PC-3 (cell line): ENCODE measurements at regions not wholly inside any gene's neighbourhood (a gene's known extent, or its start where the extent isn't known, plus 50 kb on each side); places are given as distances from the start of the nearest gene placed in this dataset.

Experiments
- ATAC-seq: fragments of 200-7000 bp; cut with Tn5 transposase; 2 replicates; pipeline ENCODE4 v1.9.1; 2020; ENCODE audit warnings: mild to moderate bottlenecking, moderate library complexity
- BruUV-seq: library from RNA; stranded (reverse); fragments of 400-500 nt; replicated peaks from 2 replicates; lab custom pipeline; 2021; lab: Mats Ljungman, UMichigan
- CTCF ChIA-PET: fragments of 300-600 bp; sonication (Branson Sonifier 250); formaldehyde crosslinking; loops from one replicate; lab custom pipeline; 2022; ENCODE audit warnings: antibody characterized with exemption; lab: Charles Lee
- POLR2A ChIA-PET: fragments of 300-600 bp; sonication (Branson Sonifier 250); formaldehyde crosslinking; loops from one replicate; lab custom pipeline; 2022; ENCODE audit warnings: antibody characterized with exemption; ENCODE audit not compliant: unreplicated experiment; lab: Charles Lee
- DNase-seq: peaks from one replicate; pipeline ENCODE4 v3.0.0-alpha.2; 2015
- H2AFZ ChIP-seq: fragments of 300-600 bp; sonication (generic); 2 replicates; pipeline ENCODE4 v1.6.0; 2016; ENCODE audit warnings: antibody characterized with exemption, low read length
- H3F3A ChIP-seq: fragments of 300-600 bp; sonication (generic); one replicate; pipeline ENCODE4 v1.6.0; 2017; ENCODE audit warnings: antibody characterized with exemption, low read length, control low read depth, mild to moderate bottlenecking; ENCODE audit not compliant: unreplicated experiment
- H3K27ac ChIP-seq: fragments of 300-600 bp; sonication (generic); 2 replicates; pipeline ENCODE4 v1.5.1; 2016; ENCODE audit warnings: mild to moderate bottlenecking, low read length
- H3K27me3 ChIP-seq: fragments of 300-600 bp; sonication (generic); 2 replicates; pipeline ENCODE4 v1.6.1; 2016; ENCODE audit warnings: low read length, mixed read lengths
- H3K36me3 ChIP-seq: fragments of 300-600 bp; sonication (generic); 2 replicates; pipeline ENCODE4 v1.6.1; 2016; ENCODE audit warnings: low read depth, mixed run types, low read length, mixed read lengths
- H3K4me1 ChIP-seq: fragments of 300-600 bp; sonication (generic); 2 replicates; pipeline ENCODE4 v1.5.1; 2016; ENCODE audit warnings: low read length; ENCODE audit not compliant: insufficient read depth
- H3K4me2 ChIP-seq: fragments of 300-600 bp; sonication (generic); 2 replicates; pipeline ENCODE4 v1.6.0; 2016; ENCODE audit warnings: low read length
- H3K4me3 ChIP-seq: fragments of 300-600 bp; sonication (generic); 2 replicates; pipeline ENCODE4 v1.5.1; 2016; ENCODE audit warnings: mild to moderate bottlenecking, low read length, mixed read lengths
- H3K79me2 ChIP-seq: fragments of 300-600 bp; sonication (generic); 2 replicates; pipeline ENCODE4 v1.6.1; 2017; ENCODE audit warnings: low read length, mixed read lengths
- H3K9ac ChIP-seq: fragments of 300-600 bp; sonication (generic); 2 replicates; pipeline ENCODE4 v1.6.0; 2016; ENCODE audit warnings: mild to moderate bottlenecking, low read length
- H3K9me2 ChIP-seq: fragments of 300-600 bp; sonication (generic); replicated peaks from 2 replicates; pipeline ENCODE4 v1.6.1; 2016; ENCODE audit warnings: mixed run types, low read length, mixed read lengths
- H3K9me3 ChIP-seq: fragments of 300-600 bp; sonication (generic); 2 replicates; pipeline ENCODE4 v1.6.1; 2016; ENCODE audit warnings: low read length, mixed read lengths
- H4K20me1 ChIP-seq: fragments of 300-600 bp; sonication (generic); 2 replicates; pipeline ENCODE4 v1.6.1; 2016; ENCODE audit warnings: low read length, mixed read lengths
- CTCF ChIP-seq: fragments of 300-600 bp; sonication (generic); conservative IDR thresholded peaks from 2 replicates; pipeline ENCODE4 v1.5.1; 2017; ENCODE audit warnings: antibody characterized with exemption, low read depth, mild to moderate bottlenecking, low read length
- EZH2 ChIP-seq: fragments of 300-600 bp; sonication (generic); IDR thresholded peaks from one replicate; pipeline ENCODE4 v1.6.1; 2017; ENCODE audit warnings: antibody characterized with exemption, mild to moderate bottlenecking, low read length; ENCODE audit not compliant: unreplicated experiment
- EZH2phosphoT487 ChIP-seq: fragments of 300-600 bp; sonication (generic); IDR thresholded peaks from 2 replicates; pipeline ENCODE4 v1.6.1; 2018; ENCODE audit warnings: mild to moderate bottlenecking, antibody characterized with exemption, low read length, borderline replicate concordance
- intact Hi-C: fragments of 100-400 bp; cut with micrococcal nuclease; formaldehyde crosslinking; loops from 2 replicates; pipeline ENCODE4 v1.9.0; 2023

GRCh38 chr6:78157606-78158005 is 504.8 kb downstream of the MEI4 start:
- H3K9me3 ChIP-seq: no peaks in the 10 kb centered on the region
- H3K27me3 ChIP-seq: no peaks in the 10 kb centered on the region
- H3K9me2 ChIP-seq: no peaks in the 10 kb centered on the region
- no peak overlapping the region for H3K4me2 ChIP-seq
- DNase-seq: no peak
- BruUV-seq: no TSS peak
- H3K79me2 ChIP-seq: no peaks in the 10 kb centered on the region
- no peaks in the 10 kb centered on the region for H3K36me3 ChIP-seq
- POLR2A ChIA-PET: no interaction called here
- H3K27ac ChIP-seq: no peak overlapping the region
- no peak overlapping the region for H2AFZ ChIP-seq
- no peak for ATAC-seq
- no peak overlapping the region for H3K4me3 ChIP-seq
- no peaks in the 10 kb centered on the region for H3K4me1 ChIP-seq
- H4K20me1 ChIP-seq: no peaks in the 10 kb centered on the region
- H3K9ac ChIP-seq: no peak overlapping the region
- H3F3A ChIP-seq: no peaks in the 10 kb centered on the region
- TF ChIP-seq CTCF (no peak), EZH2 (no peak), EZH2phosphoT487 (no peak)
- intact Hi-C loops: no loop called here
- CTCF ChIA-PET: no interaction called here

- CTCF ChIA-PET: no interaction called here
- no TSS peak for BruUV-seq
Observed at GRCh38 chr6:78188891-78189290, 536.1 kb downstream of the MEI4 start.

GRCh38 chr6:78192057-78192456 is 539.2 kb downstream of the MEI4 start:
- Histone ChIP-seq H3K9me2 (no peaks in the 10 kb centered on the region), H2AFZ (no peak overlapping the region), H3K4me1 (no peaks in the 10 kb centered on the region), H3F3A (no peaks in the 10 kb centered on the region), H3K9me3 (no peaks in the 10 kb centered on the region), H3K4me3 (no peak overlapping the region), H3K4me2 (no peak overlapping the region), H3K27me3 (no peaks in the 10 kb centered on the region), H3K36me3 (no peaks in the 10 kb centered on the region), H3K27ac (no peak overlapping the region), H3K79me2 (no peaks in the 10 kb centered on the region), H4K20me1 (no peaks in the 10 kb centered on the region), H3K9ac (no peak overlapping the region)
- intact Hi-C loops: no loop called here
- TF ChIP-seq EZH2 (no peak), EZH2phosphoT487 (no peak), CTCF (no peak)
- no peak for DNase-seq
- POLR2A ChIA-PET: no interaction called here
- no peak for ATAC-seq
- BruUV-seq: no TSS peak
- CTCF ChIA-PET: no interaction called here

More at GRCh38 chr6:78188891-78189290, 536.1 kb downstream of the MEI4 start:
- Histone ChIP-seq H3K36me3 (no peaks in the 10 kb centered on the region), H2AFZ (no peak overlapping the region), H3K4me2 (no peak overlapping the region), H3K27ac (no peak overlapping the region), H3K79me2 (no peaks in the 10 kb centered on the region), H3K9ac (no peak overlapping the region), H3K9me3 (no peaks in the 10 kb centered on the region; the same call in 1 of the 2 replicates), H4K20me1 (no peaks in the 10 kb centered on the region), H3K4me3 (no peak overlapping the region), H3K9me2 (no peaks in the 10 kb centered on the region), H3K4me1 (no peaks in the 10 kb centered on the region), H3F3A (no peaks in the 10 kb centered on the region), H3K27me3 (no peaks in the 10 kb centered on the region)
- DNase-seq: no peak
- no peak for ATAC-seq
- POLR2A ChIA-PET: no interaction called here
- TF ChIP-seq EZH2: no peak
- no peak for TF ChIP-seq EZH2phosphoT487
- no peak for TF ChIP-seq CTCF
- intact Hi-C loops: no loop called here
